Ishikawa (cell line): ENCODE measurements at regions not wholly inside any gene's neighbourhood (a gene's known extent, or its start where the extent isn't known, plus 50 kb on each side); places are given as distances from the start of the nearest gene placed in this dataset.

ENCODE experiments used
- CEBPB ChIP-seq: IDR thresholded peaks from 2 replicates; pipeline ENCODE4 v1.6.1; 2012
- CREB1 ChIP-seq: IDR thresholded peaks from 2 replicates; pipeline ENCODE4 v1.6.1; 2012; ENCODE audit warnings: low read depth
- EP300 ChIP-seq: IDR thresholded peaks from 2 replicates; pipeline ENCODE4 v1.6.1; 2012; ENCODE audit warnings: borderline replicate concordance
- RAD21 ChIP-seq: IDR thresholded peaks from 2 replicates; pipeline ENCODE4 v1.6.1; 2012; ENCODE audit warnings: low read depth
- TAF1 ChIP-seq: IDR thresholded peaks from 2 replicates; pipeline ENCODE4 v1.6.1; 2012; ENCODE audit warnings: low read depth, mild to moderate bottlenecking
- TCF12 ChIP-seq: IDR thresholded peaks from 2 replicates; pipeline ENCODE4 v1.6.1; 2012; ENCODE audit warnings: low read depth
- YY1 ChIP-seq: IDR thresholded peaks from 2 replicates; pipeline ENCODE4 v1.6.1; 2012; ENCODE audit warnings: low read depth
- ZBTB7A ChIP-seq: IDR thresholded peaks from 2 replicates; pipeline ENCODE4 v1.6.1; 2012; ENCODE audit warnings: low read depth
- TF ChIP-seq, protein P1 (sequence below): IDR thresholded peaks from 2 replicates; pipeline ENCODE4 v1.6.1; 2012
- TF ChIP-seq, protein P2 (sequence below): IDR thresholded peaks from 2 replicates; pipeline ENCODE4 v1.6.1; 2012; ENCODE audit warnings: low read depth, mild to moderate bottlenecking

DNA sequence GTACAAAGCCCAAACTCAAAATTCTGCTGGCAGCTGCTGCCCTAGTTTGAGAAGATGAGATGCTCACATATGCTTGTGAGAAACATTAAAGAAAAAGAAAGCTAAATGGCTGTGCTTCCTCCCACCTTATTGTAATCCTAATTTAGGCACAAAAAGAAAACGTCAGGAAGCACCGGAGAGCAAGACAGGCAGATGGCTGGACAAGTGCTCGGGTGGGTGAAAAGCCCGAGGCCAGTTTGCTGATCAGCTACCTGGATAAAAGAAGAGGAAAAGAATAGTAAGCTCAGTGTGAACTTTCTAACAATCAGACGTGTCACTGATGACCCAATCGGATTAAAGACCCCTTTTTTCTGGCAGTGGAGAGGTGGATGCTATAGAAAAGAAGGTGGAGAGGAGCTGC, 368.0 kb upstream of the ATP10A start:
- no peak for TF ChIP-seq EP300
- no peak for TF ChIP-seq TAF1
- no peak for TF ChIP-seq CREB1
- TF ChIP-seq, protein P1, sequence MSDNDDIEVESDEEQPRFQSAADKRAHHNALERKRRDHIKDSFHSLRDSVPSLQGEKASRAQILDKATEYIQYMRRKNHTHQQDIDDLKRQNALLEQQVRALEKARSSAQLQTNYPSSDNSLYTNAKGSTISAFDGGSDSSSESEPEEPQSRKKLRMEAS: no peak
- TF ChIP-seq RAD21: no peak
- TF ChIP-seq YY1: no peak
- no peak for TF ChIP-seq CEBPB
- no peak for TF ChIP-seq TCF12
- TF ChIP-seq, protein P2, sequence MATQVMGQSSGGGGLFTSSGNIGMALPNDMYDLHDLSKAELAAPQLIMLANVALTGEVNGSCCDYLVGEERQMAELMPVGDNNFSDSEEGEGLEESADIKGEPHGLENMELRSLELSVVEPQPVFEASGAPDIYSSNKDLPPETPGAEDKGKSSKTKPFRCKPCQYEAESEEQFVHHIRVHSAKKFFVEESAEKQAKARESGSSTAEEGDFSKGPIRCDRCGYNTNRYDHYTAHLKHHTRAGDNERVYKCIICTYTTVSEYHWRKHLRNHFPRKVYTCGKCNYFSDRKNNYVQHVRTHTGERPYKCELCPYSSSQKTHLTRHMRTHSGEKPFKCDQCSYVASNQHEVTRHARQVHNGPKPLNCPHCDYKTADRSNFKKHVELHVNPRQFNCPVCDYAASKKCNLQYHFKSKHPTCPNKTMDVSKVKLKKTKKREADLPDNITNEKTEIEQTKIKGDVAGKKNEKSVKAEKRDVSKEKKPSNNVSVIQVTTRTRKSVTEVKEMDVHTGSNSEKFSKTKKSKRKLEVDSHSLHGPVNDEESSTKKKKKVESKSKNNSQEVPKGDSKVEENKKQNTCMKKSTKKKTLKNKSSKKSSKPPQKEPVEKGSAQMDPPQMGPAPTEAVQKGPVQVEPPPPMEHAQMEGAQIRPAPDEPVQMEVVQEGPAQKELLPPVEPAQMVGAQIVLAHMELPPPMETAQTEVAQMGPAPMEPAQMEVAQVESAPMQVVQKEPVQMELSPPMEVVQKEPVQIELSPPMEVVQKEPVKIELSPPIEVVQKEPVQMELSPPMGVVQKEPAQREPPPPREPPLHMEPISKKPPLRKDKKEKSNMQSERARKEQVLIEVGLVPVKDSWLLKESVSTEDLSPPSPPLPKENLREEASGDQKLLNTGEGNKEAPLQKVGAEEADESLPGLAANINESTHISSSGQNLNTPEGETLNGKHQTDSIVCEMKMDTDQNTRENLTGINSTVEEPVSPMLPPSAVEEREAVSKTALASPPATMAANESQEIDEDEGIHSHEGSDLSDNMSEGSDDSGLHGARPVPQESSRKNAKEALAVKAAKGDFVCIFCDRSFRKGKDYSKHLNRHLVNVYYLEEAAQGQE: no peak
- TF ChIP-seq ZBTB7A: no peak
